ENCODE measurements at regions not wholly inside any gene's neighbourhood (a gene's known extent, or its start where the extent isn't known, plus 50 kb on each side); places are given as distances from the start of the nearest gene placed in this dataset.

- TF ChIP-seq EP300 (IDR thresholded peaks at IDR 0.05) (no peak), CTCF (IDR thresholded peaks at IDR 0.05) (no peak)
These were observed 91.2 kb upstream of the ARL4C start for GRCh38 chr2:234588054-234588430.

Data from suprapubic skin (tissue), 3 donors.